HepG2 (cell line): ENCODE measurements at regions not wholly inside any gene's neighbourhood (a gene's known extent, or its start where the extent isn't known, plus 50 kb on each side); places are given as distances from the start of the nearest gene placed in this dataset.

Experiments used
- ATAC-seq: fragments of 200-7000 bp; cut with Tn5 transposase; 3 replicates; pipeline ENCODE4 v1.9.1; 2020; ENCODE audit warnings: mild to moderate bottlenecking, moderate library complexity
- BruUV-seq: library from RNA; stranded (reverse); fragments of 400-500 nt; replicated peaks from 2 replicates; lab custom pipeline; 2021; lab: Mats Ljungman, UMichigan
- CTCF ChIA-PET: fragments of 300-600 bp; formaldehyde crosslinking; extraction: SDS; loops from one replicate; lab custom pipeline; 2021; ENCODE audit warnings: low total read pairs, inconsistent platforms, low intra/inter-chr PET ratio; lab: Yijun Ruan, JAX
- POLR2A ChIA-PET: fragments of 350-600 bp; sonication (Branson Sonifier 250); formaldehyde crosslinking; loops from one replicate; lab custom pipeline; 2020; ENCODE audit warnings: antibody characterized with exemption, inconsistent platforms; lab: Yijun Ruan, JAX
- DNase-seq: peaks from one replicate; pipeline ENCODE4 v3.0.0-alpha.2; 2015; ENCODE audit warnings: low spot score
- FAIRE-seq: peaks from 3 replicates; lab custom pipeline; 2011; peaks lifted over from hg19 to GRCh38; lab: Jason Lieb, UNC
- H2AFZ ChIP-seq: one replicate; pipeline ENCODE4 v1.6.1; 2011; ENCODE audit warnings: low read length, inconsistent platforms
- H3K27ac ChIP-seq: fragments of 300-600 bp; 3 replicates; pipeline ENCODE4 v1.8.0; 2011; ENCODE audit warnings: mixed run types, mild to moderate bottlenecking, mixed read lengths, low read length, inconsistent platforms; ENCODE audit not compliant: insufficient read depth; ENCODE audit errors: extremely low read length
- H3K27me3 ChIP-seq, 2 experiments: fragments of 200-600 bp in 1 of 2; 2 replicates in 1 of 2; 3 replicates in 1 of 2; pipeline versions ENCODE4 v1.6.0 to v1.8.0; 2011; ENCODE audit warnings: low read length in 2 of 2, mild to moderate bottlenecking in 2 of 2, moderate library complexity in 2 of 2, inconsistent platforms in 1 of 2; ENCODE audit not compliant: insufficient read depth in 2 of 2, control insufficient read depth in 1 of 2
- H3K36me3 ChIP-seq, 2 experiments: fragments of 200-600 bp in 1 of 2; replicated peaks in 1 of 2; 2 replicates in 1 of 2; 3 replicates in 1 of 2; pipeline versions ENCODE4 v1.5.1 to v1.8.0; 2011; ENCODE audit warnings: low read length in 2 of 2, inconsistent platforms in 1 of 2; ENCODE audit not compliant: insufficient read depth in 2 of 2, control insufficient read depth in 1 of 2
- H3K4me1 ChIP-seq: 2 replicates; pipeline ENCODE4 v1.5.1; 2012; ENCODE audit warnings: low read length, inconsistent platforms; ENCODE audit not compliant: insufficient read depth
- H3K4me2 ChIP-seq: 2 replicates; pipeline ENCODE4 v1.6.0; 2011; ENCODE audit warnings: low read depth, low read length, inconsistent platforms
- H3K4me3 ChIP-seq, 3 experiments: fragments of 200-600 bp in 1 of 3; sonication (generic), shearing (Covaris generic) in 1 of 3; replicated peaks in 1 of 3; 2 replicates each; pipeline ENCODE4 v1.5.1; 2011 to 2016; ENCODE audit warnings: low read length in 3 of 3, inconsistent platforms in 2 of 3, low read depth in 2 of 3, mild to moderate bottlenecking in 2 of 3, control low read depth in 1 of 3, mixed read lengths in 1 of 3; ENCODE audit not compliant: insufficient read depth in 1 of 3
- H3K79me2 ChIP-seq: one replicate; pipeline ENCODE4 v1.6.1; 2011; ENCODE audit warnings: low read length, inconsistent platforms; ENCODE audit not compliant: insufficient read depth
- H3K9ac ChIP-seq: 2 replicates; pipeline ENCODE4 v1.6.0; 2011; ENCODE audit warnings: mild to moderate bottlenecking, low read depth, low read length, inconsistent platforms; ENCODE audit not compliant: insufficient read depth
- H3K9me3 ChIP-seq: 2 replicates; pipeline ENCODE4 v1.5.1; 2012; ENCODE audit warnings: mild to moderate bottlenecking, low read length
- H4K20me1 ChIP-seq: 2 replicates; pipeline ENCODE4 v1.6.0; 2011; ENCODE audit warnings: inconsistent platforms, mild to moderate bottlenecking, low read length, moderate library complexity; ENCODE audit not compliant: insufficient read depth
- FOXA3 ChIP-seq: IDR thresholded peaks from 2 replicates; pipeline ENCODE4 v1.6.1; 2016; ENCODE audit warnings: missing genetic modification reagents, missing compliant biosample characterization
- GATAD2A ChIP-seq: IDR thresholded peaks from 2 replicates; pipeline ENCODE4 v1.6.1; 2016
- HNRNPUL1 ChIP-seq: fragments of 200-400 bp; formaldehyde crosslinking; IDR thresholded peaks from 2 replicates; pipeline ENCODE4 v1.6.1; 2017; ENCODE audit warnings: low read depth, mild to moderate bottlenecking, low read length, moderate library complexity
- HOXD1 ChIP-seq: sonication (generic); formaldehyde crosslinking; IDR thresholded peaks from 2 replicates; pipeline ENCODE4 v1.5.0; 2020; ENCODE audit warnings: missing genetic modification reagents
- KDM5A ChIP-seq: fragments of 200-600 bp; sonication (generic); IDR thresholded peaks from 2 replicates; pipeline ENCODE4 v1.7.0; 2018; ENCODE audit warnings: antibody characterized with exemption, mild to moderate bottlenecking, low read length, borderline replicate concordance
- NFYC ChIP-seq: IDR thresholded peaks from 2 replicates; pipeline ENCODE4 v1.6.1; 2016; ENCODE audit warnings: missing genetic modification reagents, missing compliant biosample characterization
- PRDM4 ChIP-seq: sonication (generic); formaldehyde crosslinking; IDR thresholded peaks from 2 replicates; pipeline ENCODE4 v1.9.0; 2021; ENCODE audit warnings: missing genetic modification reagents, borderline replicate concordance
- TCF7 ChIP-seq: sonication (generic); IDR thresholded peaks from 2 replicates; pipeline ENCODE4 v1.6.1; 2016; ENCODE audit warnings: antibody characterized with exemption, low read depth
- THAP8 ChIP-seq: sonication (generic); formaldehyde crosslinking; IDR thresholded peaks from 2 replicates; pipeline ENCODE4 v1.5.1; 2020; ENCODE audit warnings: missing genetic modification reagents, mild to moderate bottlenecking, borderline replicate concordance
- ZBTB4 ChIP-seq: sonication (generic); formaldehyde crosslinking; IDR thresholded peaks from 2 replicates; pipeline ENCODE4 v1.4.0; 2020; ENCODE audit warnings: missing genetic modification reagents, mild to moderate bottlenecking, borderline replicate concordance
- ZFP1 ChIP-seq: IDR thresholded peaks from 2 replicates; pipeline ENCODE4 v1.6.1; 2016
- ZNF703 ChIP-seq: sonication (generic); formaldehyde crosslinking; IDR thresholded peaks from 2 replicates; pipeline ENCODE4 v1.5.1; 2020; ENCODE audit warnings: missing genetic modification reagents, mild to moderate bottlenecking, moderate library complexity, borderline replicate concordance
- ZNF784 ChIP-seq: sonication (generic); formaldehyde crosslinking; IDR thresholded peaks from 2 replicates; pipeline ENCODE4 v1.5.1; 2020; ENCODE audit warnings: missing genetic modification reagents, mild to moderate bottlenecking, borderline replicate concordance
- ZSCAN5A ChIP-seq: sonication (generic); formaldehyde crosslinking; IDR thresholded peaks from 2 replicates; pipeline ENCODE4 v1.8.0; 2022; ENCODE audit warnings: mild to moderate bottlenecking, missing genetic modification reagents, borderline replicate concordance
- ZSCAN9 ChIP-seq: IDR thresholded peaks from 2 replicates; pipeline ENCODE4 v1.6.1; 2016; ENCODE audit warnings: borderline replicate concordance
- WGBS: methylation state at CpG from one replicate; pipeline ENCODE4 v1.1.6; 2017; ENCODE audit warnings: low lambda C conversion rate; 5-methylcytosine and 5-hydroxymethylcytosine counted together
- in situ Hi-C: cut with HindIII; loops from 2 replicates; pipeline ENCODE4 v1.10.0; 2017; ENCODE audit warnings: low pct_unique_long_range_greater_than_20kb; ENCODE audit not compliant: extremely low pct_ligation_motif_present
- intact Hi-C: fragments of 100-400 bp; cut with micrococcal nuclease; formaldehyde crosslinking; loops from one replicate; pipeline ENCODE4 v1.10.0; 2022; ENCODE audit not compliant: unreplicated experiment

- TF ChIP-seq ZSCAN5A (CRISPR knock-in tag) = no peak
- no peak for TF ChIP-seq PRDM4 (CRISPR knock-in tag)
- TF ChIP-seq GATAD2A (CRISPR knock-in tag) = no peak
- no peak for TF ChIP-seq ZBTB4 (CRISPR knock-in tag)
- TF ChIP-seq HOXD1 (CRISPR knock-in tag) = no peak
Observed at GRCh38 chr14:29376237-29376636, 551.4 kb downstream of the PRKD1 start (continued).

GRCh38 chr14:29380826-29381225, 546.8 kb downstream of the PRKD1 start:
- Histone ChIP-seq H4K20me1 (no peaks in the 10 kb centered on the region), H3K9me3 (peaks cover 85% of the 10 kb centered on the region), H2AFZ (no peak overlapping the region), H3K9ac (no peak overlapping the region), H3K4me3 (no peak overlapping the region), H3K79me2 (no peaks in the 10 kb centered on the region), H3K36me3 (no peaks in the 10 kb centered on the region), H3K27ac (no peak overlapping the region), H3K4me1 (no peaks in the 10 kb centered on the region), H3K4me2 (no peak overlapping the region), H3K27me3 (no peaks in the 10 kb centered on the region)
- DNase-seq = no peak
- in situ Hi-C loops = no loop called here
- no peak for FAIRE-seq
- no peak for ATAC-seq
- TF ChIP-seq FOXA3 (CRISPR knock-in tag) (no peak), ZFP1 (no peak), THAP8 (CRISPR knock-in tag) (no peak), KDM5A (no peak), ZNF703 (CRISPR knock-in tag) (no peak), NFYC (CRISPR knock-in tag) (no peak), ZSCAN9 (CRISPR knock-in tag) (no peak), TCF7 (no peak), HNRNPUL1 (no peak), ZNF784 (CRISPR knock-in tag) (no peak)
- WGBS = 30% methylated on average over 12 of the region's 12 CpGs
- intact Hi-C loops = no loop called here
- BruUV-seq = no TSS peak
- CTCF ChIA-PET = no interaction called here
- POLR2A ChIA-PET = no interaction called here
